ENCODE measurements at regions not wholly inside any gene's neighbourhood (a gene's known extent, or its start where the extent isn't known, plus 50 kb on each side); places are given as distances from the start of the nearest gene placed in this dataset.

DNA sequence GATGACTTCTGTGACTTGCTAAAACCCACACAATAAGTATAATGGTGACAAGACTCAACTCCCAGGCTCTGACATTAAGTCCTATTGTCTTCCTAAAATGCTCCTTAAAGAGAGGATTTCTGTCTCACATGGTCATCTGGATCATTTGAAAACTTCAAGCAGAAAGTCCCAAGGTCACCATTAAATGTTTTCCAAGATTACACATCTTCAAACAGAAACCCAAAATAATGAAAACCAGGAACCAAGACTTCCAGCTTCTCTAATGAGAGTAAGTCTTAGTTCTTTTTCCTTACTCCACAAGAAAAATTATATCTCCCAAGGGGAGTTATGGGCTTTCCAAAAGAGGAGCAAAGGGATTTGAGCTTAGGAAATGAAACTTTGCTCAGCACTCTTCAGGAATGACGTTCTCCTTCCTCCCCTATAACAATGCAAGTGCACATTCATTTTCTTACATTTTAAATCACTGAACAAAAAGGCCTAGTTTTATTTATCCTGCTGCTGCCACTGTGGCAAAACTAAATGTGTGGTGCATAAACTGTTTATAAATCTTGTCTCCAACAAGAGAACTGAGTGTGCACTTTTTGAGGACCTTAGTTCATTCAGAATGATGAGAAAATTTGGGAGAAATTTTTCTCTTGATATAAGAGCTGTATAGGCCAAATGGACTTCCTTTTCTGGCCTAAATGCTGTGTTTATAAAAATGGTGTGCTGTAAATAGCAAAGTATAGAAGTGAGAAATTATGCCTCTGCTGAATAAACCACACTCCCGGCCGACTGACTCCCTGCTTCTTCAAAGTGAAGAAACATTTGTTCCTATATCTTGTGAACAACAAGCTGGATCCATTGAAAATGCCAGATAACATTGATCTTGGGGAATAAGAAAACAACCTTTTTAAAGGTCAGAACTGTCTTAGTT lies 148.4 kb upstream of the PLEKHG7 start:
- DNase-seq (ENCODE audit: low read depth, low spot score), result no peak

DNA sequence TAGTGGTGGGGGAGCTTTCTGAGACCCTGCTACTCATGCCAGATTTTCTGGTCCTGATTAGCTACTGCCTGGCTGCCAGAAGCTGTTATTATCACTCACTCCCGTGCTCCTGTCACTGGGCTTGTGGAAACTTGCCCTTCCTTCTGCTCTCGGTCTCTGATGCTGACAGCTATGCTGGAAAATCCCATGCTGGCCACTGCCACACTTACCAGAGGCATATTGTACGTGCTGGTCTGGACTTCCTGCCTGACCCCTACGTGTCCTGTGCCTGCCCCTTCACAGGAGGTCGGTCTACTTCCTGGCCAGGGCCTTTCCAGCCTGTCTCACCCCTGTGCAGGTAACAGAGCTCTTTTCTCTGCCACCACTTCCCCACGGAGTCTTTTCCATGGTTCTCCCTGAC lies 149.4 kb upstream of the PLEKHG7 start:
- DNase-seq (ENCODE audit: low read depth, low spot score), result no peak

DNA sequence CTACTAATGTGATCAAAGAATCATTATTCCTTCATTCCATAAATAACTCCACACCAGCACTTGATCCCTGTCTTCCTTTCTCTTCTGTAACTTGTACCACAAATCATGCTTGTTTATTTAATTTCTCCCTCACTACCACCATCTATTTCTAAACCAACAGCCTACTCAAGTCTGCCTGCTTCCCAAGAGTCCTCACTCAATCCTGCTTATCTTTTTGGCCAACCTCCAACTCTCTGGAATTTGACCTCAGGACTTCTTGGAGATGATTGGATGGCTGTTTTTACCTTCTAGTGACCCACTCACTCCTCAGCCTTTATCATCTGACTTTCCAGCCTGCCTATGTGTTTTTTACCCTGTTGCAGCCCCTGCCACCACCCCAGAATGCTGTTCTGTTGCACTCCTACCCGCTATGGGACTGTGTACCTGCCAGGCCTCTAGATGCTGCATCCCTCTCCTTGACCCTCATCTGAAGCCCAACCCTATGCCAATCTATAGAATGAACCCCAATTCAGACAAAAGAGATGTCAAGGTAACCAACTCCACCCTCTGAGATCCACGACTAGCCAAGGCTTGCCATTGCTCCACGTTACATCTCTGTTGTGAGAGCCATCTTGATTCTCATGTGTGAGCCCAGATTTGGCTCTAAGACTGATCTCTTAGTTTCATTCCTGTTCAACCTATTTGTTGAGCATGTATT lies 150.2 kb upstream of the PLEKHG7 start:
- DNase-seq (ENCODE audit: low read depth, low spot score), result no peak

DNA sequence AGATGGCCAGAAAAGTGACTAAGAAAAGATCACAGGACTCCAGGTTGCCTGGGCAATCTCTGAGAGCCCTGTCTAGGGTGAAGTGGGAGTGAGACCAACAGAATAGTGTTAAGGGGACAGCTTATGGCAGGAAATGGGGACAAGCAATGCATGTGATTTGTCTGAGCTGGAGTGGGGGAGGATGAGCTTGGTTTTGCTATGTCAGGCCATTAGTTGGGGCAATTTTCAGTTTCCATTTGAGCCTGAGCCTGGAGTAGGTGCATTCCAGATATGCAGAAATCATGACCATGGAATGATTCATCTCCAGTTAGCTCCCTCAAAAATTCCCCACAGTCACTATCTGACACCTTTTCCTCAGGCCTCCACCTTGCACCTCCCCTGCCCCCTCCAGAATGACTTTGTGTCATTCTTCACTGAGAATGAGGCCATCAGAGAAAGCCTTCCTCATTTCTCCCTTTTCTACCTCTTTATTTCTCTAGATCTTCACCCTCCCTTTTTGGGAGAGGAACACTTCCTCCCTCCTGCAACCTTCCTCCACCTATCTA lies 150.9 kb upstream of the PLEKHG7 start:
- DNase-seq (ENCODE audit: low read depth, low spot score), result peak; percentile 1

DNA sequence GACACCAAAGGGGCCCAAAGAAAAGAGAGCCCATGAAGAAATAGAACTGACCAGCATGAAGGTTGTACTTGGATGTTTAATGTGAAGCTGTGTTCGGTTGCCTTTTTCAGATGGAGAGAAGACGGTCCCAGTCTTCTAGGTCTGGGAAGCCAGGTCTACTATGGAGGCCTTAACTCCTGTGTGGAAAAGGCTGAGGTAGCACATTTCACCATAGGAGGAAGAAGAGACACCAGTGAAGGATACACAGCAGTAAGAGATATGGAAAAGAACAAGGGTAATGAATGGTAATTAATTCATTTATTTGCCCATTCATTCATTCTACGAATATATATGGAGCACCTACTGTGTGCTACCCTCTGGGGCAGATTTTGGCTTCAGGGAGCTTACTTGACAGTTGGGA lies 151.6 kb upstream of the PLEKHG7 start:
- no peak for DNase-seq (ENCODE audit: low read depth, low spot score)

DNA sequence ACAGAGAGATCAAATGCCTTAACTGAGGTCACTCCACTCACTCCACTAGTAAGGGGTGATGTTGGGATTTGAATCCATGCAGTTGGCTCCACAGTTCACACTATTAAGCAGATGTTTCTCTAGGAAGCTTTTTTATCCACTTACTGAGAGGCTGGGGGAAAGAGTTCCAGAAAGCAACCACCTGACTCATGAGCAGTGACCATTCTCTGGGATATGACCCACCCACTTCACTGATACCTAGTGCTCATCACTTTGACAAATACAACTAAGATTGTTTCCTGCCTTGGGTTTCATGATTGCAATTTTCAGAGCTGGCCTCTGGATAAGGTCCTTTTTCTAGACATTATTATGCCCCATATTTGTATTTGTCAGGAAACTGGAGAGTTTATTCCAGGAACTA lies 152.1 kb upstream of the PLEKHG7 start:
- DNase-seq (ENCODE audit: low read depth, low spot score), result no peak

DNA sequence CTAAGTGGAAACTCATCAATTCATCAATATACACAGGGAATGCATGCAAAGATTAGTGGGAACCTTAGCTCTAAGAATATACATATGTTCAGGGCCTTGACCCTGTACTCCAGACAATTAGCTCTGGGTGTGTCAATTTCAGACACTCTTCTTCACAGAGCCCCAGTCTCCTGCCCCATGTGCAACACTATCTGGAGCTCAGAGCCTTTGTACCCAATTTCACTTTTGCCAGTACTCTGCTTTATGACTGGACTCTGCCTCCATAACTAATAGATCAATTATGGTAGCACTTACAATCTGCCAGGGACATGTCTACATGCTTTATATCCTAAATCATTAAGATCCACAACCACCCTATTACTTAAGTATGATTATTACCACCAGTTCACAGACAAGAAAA lies 152.5 kb upstream of the PLEKHG7 start:
- DNase-seq (ENCODE audit: low read depth, low spot score), result no peak

DNA sequence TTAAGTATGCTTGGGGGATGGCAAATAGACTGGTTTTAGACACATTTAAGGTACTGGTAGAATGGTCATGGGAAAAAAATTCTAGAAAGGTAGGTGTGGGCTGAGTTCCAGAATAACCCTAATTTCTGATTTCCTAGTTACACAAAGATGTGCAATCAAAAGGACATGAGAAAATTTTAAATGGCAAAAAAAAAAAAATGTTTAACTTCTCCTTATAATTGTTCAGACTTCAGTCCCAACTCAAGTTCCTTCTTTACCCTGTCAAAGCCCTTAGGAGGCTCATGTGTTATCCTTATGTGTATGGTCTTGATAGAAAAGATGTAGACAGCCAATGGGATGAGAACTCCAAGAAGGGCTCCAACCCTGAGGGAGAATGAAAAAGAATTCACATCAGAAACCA lies 153.3 kb upstream of the PLEKHG7 start:
- no peak for DNase-seq (ENCODE audit: low read depth, low spot score)

DNA sequence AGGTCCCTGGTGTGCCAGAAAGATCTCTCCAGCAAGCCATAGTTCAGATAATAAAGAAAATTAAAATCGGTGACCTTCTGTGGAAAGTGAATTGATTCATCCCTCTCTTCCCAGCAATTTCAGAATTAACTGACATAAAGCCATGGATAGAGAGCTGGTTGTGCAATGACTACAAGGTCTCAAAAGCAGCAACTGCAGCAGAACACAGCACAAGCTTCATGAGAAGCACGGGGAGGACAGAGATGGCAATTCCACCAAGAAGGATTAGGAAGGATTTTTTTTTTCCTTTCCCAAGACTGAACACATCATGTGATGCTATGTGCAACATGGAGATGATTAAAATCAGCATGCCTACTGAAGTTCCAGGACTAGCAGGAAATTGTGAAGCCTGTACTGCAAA lies 154.9 kb upstream of the PLEKHG7 start:
- no peak for DNase-seq (ENCODE audit: low read depth, low spot score)

DNA sequence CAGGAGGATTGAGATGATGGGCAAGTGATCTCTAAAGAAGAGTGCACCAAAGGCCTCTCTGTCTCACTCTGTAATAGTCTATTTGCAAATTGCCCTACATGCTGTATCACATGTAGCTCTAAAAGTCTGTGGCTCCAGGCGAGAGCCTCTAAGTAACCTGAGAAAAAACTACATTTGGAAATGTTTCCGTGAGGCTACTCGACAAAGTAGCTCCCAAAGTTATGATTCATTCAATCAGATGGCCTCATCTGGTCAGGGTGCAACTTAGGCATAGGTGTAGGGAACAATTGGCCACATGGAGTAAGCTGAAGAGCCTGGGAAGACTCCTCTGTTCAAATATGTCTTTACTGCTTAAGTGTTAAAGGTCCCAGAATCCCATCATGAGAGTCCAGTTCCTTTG lies 155.4 kb upstream of the PLEKHG7 start:
- no peak for DNase-seq (ENCODE audit: low read depth, low spot score)

DNA sequence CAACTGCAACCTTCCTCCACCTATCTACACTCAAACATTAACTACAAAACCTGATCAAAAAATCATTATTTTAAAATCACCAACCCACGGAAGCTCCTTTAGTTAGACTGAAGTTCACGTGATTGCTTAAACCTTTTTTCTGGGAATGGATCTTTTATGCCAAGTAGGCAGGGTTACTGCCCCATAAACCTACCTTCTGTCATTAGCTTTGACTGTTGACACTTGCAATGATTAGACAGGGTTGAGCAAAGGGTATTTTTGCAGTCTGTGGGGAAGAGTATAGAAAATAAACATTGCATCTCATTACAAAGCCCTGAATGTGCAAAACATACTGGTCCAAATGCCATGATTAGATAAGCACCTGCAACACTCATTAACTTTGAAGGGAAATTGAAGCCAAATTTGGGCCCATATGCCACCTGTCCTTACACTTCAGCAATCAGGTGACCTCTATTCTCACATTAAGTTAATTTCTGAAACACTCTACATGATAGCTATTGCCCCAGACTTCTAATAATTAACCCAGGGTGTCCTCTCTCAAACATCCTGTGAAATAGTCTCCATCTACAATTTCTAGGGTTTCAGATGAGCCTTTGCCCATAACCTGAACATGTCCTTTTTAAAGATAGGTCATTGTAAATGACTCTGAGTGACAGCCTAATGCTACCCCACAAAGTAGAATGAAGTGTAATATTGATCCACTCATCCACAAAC lies 156.0 kb upstream of the PLEKHG7 start:
- DNase-seq (ENCODE audit: low read depth, low spot score), result no peak

DNA sequence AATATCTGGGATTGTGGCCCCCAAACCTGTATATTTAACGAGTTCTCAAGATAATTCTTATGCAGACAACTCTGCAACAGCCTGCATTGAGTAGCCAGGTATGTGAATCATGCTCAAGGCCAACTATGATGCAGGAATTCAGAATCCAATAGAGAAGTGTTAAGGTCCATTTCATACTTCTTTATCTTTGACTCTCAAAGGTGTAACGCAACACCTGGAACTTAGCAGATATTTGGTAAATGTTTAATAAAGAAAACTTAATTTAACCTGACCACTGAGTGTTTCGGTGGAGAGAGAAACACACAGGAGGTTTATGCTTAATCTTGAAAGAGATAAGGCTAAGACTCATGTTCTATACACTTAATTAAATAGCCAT lies 156.5 kb upstream of the PLEKHG7 start:
- no peak for DNase-seq (ENCODE audit: low read depth, low spot score)

DNA sequence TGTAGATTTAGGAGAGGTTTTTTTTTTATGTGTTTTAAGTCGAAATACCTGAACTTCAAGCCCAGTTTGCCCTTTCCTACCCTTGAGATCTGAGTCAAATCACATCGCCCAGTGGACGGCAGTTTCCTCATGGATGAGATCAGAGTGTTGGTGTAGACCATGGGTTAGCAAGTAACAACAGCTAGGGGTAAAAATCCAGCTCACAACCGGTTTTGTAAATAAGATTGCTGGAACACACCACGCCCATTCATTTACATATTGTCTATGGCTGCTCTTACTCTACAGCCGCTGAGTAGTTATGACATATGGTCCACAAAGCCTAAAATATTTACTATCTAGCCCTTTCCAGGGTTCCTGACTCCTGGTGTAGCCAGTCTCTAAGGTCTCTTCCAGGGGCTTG lies 158.5 kb upstream of the PLEKHG7 start:
- no peak for DNase-seq (ENCODE audit: low read depth, low spot score)

DNA sequence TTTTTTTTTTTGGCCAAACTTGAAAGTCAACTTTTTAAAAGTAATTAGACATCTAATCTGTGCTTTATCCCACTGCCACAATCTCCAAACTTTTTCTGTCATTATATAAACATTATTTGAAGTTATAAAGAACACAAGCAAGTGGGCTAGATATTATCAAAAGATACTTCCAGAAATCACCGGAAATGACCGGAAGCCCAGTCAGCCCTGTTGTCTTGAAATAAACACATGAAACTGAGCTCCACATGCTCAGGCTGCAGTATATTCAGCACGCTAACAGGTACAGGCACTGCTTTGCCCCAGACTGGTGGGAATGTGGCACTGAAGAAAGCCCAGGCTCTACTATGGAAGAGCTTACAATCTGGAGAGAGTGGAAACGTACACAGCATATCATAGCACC lies 158.9 kb upstream of the PLEKHG7 start:
- no peak for DNase-seq (ENCODE audit: low read depth, low spot score)

DNA sequence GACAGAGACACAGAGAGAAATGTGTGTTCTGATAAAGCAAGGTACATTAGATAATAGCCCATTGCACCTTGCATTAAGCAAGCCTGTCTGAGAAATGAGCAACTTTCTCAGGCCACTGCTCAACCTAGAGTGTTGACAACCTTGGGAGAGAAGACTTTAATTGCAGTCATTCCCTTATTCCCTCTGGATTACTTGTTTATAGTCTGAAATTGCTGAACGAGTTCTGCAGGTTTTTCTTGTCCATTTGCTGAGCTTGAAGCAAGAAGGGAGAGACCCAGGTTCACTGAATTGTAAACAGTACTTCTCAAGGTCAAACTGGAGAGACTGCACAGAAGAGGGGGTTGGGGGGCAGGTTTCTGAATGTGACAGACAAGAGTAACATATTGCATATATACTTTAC lies 159.4 kb upstream of the PLEKHG7 start:
- DNase-seq (ENCODE audit: low read depth, low spot score), result no peak

DNA sequence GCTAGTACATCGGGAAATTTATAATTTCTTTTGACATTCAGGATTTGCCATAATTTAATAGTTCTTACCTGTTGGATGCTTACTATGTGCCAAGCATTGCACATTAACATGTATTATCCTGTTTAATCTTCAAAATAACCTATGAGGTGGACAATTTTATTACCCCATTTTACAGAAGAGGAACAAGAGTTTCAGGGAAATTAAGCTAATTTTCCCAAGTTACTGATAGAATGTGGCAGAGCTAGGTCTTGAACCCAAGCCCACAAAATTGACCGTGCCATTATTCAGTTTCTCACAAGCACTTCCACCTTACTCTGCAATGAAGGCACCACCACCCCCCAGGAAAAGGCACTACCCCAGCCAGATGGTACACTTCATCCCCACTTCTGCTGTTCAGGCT lies 161.1 kb upstream of the PLEKHG7 start:
- DNase-seq (ENCODE audit: low read depth, low spot score), result no peak

DNA sequence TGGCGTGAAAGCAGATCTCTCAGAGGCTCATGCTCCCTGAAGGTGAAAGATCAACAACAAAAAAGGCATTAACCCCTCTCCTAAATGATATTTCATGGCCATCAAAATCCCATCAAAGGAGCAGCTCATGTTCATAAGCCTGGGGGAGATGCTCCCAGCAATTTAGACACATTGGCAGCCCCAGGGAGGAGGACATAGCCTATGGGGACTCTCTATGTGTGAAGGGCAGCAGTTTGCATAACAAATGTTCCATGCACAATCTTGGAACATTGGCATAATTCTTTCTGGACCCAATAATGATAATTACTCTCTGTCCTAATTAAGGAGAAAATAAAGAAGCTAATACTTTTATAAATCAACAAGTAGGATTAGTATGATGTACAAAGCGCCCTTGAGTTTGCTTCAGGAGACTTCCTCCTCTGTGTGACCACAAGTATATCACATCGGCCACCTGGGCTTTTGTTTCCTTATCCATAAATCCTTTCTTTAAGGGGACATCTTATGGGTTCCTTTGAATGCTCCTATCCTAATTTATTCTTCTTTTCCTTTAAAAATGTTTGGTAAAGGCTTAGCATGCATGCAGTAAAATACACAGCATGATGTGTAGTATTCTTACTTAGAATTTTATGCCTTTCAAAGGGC lies 161.9 kb upstream of the PLEKHG7 start:
- no peak for DNase-seq (ENCODE audit: low read depth, low spot score)

DNA sequence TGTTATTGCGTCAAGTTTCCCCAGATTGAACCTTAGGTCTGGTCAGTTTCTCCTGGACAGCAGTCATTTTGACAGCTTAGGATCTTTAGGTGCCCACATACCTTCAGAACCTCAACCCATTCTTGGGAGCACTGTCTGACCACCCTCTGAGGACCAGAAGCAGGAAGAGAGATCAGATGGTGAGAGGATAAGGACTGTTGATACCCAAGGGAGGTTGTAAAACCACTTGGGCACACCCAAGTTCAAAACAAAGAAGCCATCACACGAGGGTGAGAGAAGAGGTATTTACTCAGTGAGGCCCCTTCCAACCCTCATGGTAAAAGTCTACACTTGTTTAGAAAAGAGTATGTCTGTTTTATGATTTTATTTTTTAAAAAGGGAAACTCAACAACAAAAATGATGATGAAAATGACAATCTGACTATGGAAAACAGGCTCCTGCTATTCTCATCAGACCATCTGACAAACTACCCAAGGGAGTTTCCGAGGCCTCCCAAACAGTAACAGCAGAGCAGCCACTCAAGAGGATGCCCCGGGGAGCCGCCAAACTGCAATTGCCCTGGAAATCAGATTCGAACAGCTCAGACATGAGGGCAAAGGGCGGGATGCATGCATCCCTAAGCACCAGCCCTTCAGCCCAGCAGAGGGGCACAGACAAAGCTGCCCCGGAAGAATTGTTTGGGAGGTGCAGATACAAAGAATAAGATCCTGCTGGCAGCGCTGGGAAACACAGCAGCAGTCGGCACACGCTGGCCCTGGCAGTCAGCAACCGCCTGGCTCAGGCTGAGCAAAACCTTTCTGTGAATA lies 162.6 kb upstream of the PLEKHG7 start:
- no peak for DNase-seq (ENCODE audit: low read depth, low spot score)

DNA sequence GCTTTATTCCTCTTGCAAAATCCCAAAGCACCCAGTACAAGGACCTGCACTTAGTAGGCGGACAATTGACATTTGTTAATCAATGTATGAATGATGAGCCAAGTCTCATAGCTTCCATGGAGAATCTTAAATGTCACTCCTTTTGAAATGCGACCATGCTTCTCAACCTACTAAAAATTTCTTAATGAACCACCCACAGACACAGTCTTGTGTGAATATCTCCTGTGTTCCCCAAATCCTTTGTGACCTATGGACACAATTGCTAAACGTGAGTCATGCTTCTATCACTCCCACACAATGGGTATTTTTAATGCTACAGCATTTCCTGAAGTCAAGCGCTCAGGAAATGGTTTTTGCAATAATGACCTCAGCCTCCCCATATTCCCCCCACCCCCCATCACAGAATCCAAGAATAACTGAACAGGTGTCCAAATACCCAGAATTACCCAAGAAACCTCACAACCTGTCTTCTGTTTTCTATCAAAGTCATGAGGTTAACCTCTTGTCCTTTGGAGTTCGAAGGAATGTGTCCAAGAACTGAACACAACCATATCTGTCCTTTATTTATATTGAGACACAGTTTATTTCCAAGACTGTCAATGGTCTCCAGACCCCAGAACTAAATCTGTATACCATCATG lies 163.6 kb upstream of the PLEKHG7 start:
- no peak for DNase-seq (ENCODE audit: low read depth, low spot score)

DNA sequence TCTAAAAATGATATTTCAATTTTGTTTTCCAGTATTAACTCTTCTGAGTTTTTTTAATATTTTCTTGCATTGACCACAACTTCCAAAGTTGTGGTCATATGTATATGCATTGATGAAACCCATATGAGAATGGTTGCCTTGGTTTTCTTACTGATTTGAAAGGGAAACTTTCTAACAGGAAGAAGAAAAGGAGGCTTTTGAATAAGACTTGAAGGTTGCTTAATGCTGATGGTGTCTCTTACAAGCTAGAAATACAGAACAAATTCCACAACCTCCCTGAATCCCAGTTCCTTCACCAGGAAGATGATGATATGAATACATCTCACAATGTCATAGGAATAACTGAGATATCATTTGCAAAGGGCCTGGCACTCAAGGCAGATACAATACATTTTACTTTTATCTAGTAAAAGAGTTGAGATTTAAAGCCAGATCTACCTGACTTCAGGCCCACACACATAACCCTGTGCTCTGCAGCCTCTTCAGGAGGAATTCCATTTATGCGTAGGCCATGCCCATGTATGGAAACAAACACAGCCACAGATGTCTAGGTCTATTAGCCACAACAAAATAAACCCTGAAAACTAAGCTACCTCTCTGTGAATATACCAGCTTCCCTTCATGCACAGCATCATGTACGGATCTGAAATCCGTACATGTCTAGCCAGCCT lies 165.4 kb upstream of the PLEKHG7 start:
- no peak for DNase-seq (ENCODE audit: low read depth, low spot score)

Measured in activated CD4-positive, CD25-positive, alpha-beta regulatory T cell treated with anti-CD3 and anti-CD28 coated beads, Interleukin-2, amount 50 U/mL, for 16 hours (primary cell).